ENCODE measurements at regions not wholly inside any gene's neighbourhood (a gene's known extent, or its start where the extent isn't known, plus 50 kb on each side); places are given as distances from the start of the nearest gene placed in this dataset.

DNA sequence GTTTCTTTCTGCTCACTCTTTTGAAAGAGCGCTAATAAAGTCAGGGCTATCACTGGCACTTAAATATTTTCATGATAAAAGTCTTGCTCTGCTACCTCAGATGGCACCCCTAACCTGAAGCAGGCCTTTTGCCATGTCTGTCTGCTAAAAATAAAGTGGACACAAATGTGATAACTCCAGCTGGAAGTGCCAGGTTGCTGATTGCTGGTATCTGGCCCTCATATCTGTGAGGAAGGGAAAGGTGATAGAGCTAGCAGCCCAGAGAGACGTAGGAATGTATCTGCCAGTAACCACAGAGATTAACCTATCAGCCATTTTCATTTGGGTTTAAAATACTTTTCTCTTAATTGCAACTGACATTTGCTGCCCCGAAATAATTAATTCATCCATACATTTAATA lies 127.9 kb downstream of the GRIN2B start:
- no peak for DNase-seq (ENCODE audit: extremely low spot score)
- POLR2A ChIA-PET: no interaction called here
- TF ChIP-seq CTBP1 (IDR thresholded peaks at IDR 0.05; ENCODE audit: borderline replicate concordance): no peak
- TF ChIP-seq TARDBP (IDR thresholded peaks at IDR 0.05): no peak
- no peak for TF ChIP-seq L3MBTL2 (conservative IDR thresholded peaks at IDR 0.05)
- TF ChIP-seq FOXA1 (IDR thresholded peaks at IDR 0.05): no peak
- CTCF ChIA-PET: no interaction called here

DNA sequence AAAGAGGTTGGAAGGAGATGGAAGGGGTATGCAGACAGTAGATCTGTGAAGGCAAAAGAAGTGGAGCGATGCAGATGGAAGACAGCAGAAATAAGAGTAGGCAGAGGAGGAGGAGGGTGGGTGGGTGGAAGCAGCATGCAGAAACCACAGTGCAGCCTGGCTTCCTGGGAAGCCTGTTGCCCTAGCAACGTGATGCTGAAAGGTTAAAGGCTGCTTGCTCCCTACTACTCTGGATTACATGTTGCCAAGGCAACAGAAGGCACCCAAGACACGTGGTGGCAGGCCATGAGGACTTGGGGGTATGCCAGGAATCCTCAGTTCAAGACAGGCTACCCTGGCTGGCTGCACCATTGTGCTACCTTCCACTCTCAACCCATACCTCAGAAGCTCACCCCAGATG lies 129.6 kb downstream of the GRIN2B start:
- ChIA-PET CTCF (interaction anchor here (1.0 kb wide), 1 partner anchor 13 kb away, joined by 3 read pairs; no protein-coding TSS in a partner anchor), POLR2A (no interaction called here)
- no peak for TF ChIP-seq CTBP1 (IDR thresholded peaks at IDR 0.05; ENCODE audit: borderline replicate concordance)

DNA sequence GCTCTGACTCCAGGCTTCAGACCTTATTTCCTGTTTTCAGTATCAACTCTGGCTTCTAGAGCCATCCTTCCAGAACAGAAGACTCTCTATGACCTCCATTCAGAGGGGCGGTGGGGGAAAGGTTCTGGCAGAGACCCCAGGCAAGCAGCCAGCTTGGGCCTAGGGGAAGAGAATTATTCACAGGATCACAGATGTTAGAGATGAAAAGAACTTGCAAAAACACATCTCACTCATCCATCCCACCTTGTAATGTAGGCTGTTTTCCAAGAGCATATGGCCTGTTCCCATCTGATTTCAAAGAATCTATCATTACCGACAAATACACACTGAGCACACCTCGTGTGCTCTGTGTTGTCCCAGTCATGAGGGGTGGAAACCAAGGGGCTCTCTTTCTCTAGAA lies 131.9 kb downstream of the GRIN2B start:
- CTCF ChIA-PET: interaction anchor here (2.1 kb wide), 1 partner anchor 15 kb away, joined by 6 read pairs; no protein-coding TSS in a partner anchor
- POLR2A ChIA-PET: no interaction called here
- no peak for TF ChIP-seq NFRKB (IDR thresholded peaks at IDR 0.05)
- TF ChIP-seq FOXM1 (IDR thresholded peaks at IDR 0.05; ENCODE audit: borderline replicate concordance): no peak
- TF ChIP-seq BHLHE40 (IDR thresholded peaks at IDR 0.05; ENCODE audit: borderline replicate concordance): no peak
- no peak for TF ChIP-seq SP1 (IDR thresholded peaks at IDR 0.05)
- TF ChIP-seq LEF1 (IDR thresholded peaks at IDR 0.05; ENCODE audit: borderline replicate concordance): no peak
- DNase-seq (ENCODE audit: extremely low spot score): no peak

More for the DNA sequence above, 129.6 kb downstream of the GRIN2B start:
- DNase-seq (ENCODE audit: extremely low spot score): no peak

DNA sequence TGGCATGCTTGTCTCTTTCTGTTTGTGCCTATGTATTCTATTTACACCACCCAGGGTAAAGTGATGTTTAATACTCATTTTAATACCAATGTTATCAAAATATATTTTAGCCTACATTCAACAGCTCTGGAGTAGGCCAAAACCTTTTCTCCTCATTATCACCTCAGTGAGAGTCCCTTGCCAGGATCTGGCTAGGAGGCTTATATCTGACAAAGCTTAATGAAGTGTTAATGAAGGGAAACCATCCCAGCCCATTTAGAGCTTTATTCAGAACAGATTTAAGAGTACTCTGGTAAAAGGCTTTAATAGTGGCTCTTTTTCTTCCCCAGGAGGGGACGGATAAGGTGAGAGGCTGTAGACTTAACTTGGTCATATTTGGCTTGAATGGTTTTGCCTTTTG lies 137.6 kb downstream of the GRIN2B start:
- no peak for TF ChIP-seq TARDBP (IDR thresholded peaks at IDR 0.05)
- no peak for TF ChIP-seq HDGF (IDR thresholded peaks at IDR 0.05; ENCODE audit: borderline replicate concordance)
- no peak for TF ChIP-seq BHLHE40 (IDR thresholded peaks at IDR 0.05; ENCODE audit: borderline replicate concordance)
- TF ChIP-seq NFRKB (IDR thresholded peaks at IDR 0.05): no peak
- ChIA-PET POLR2A (no interaction called here), CTCF (no interaction called here)
- no peak for DNase-seq (ENCODE audit: extremely low spot score)

DNA sequence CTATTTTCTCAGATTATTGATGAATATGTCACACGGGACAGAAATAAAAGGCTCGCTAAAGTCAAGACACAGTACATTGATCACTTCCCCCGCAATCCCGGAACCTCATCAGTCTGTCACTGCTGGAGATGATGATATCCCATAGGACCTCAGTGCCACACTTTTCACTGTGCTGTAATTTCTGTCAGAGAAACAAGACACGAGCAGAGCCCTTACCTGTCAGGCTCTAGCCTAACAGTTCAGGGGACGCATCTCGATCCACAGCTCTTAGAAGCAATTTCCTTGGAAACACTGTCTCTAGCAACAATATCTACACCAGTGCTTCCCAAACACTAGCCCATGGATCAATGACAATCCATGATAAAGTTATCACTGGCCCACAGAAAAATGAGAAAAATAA lies 140.0 kb downstream of the GRIN2B start:
- ChIA-PET POLR2A (no interaction called here), CTCF (no interaction called here)
- no peak for DNase-seq (ENCODE audit: extremely low spot score)
- TF ChIP-seq ELF4 (IDR thresholded peaks at IDR 0.05) (no peak), ARNT (IDR thresholded peaks at IDR 0.05) (no peak), FOXA1 (IDR thresholded peaks at IDR 0.05) (no peak), FOXM1 (IDR thresholded peaks at IDR 0.05; ENCODE audit: borderline replicate concordance) (no peak), NFRKB (IDR thresholded peaks at IDR 0.05) (no peak), SUZ12 (IDR thresholded peaks at IDR 0.05) (no peak), FOXK2 (IDR thresholded peaks at IDR 0.05) (no peak), TARDBP (IDR thresholded peaks at IDR 0.05) (no peak), ZNF384 (IDR thresholded peaks at IDR 0.05) (no peak), CTBP1 (IDR thresholded peaks at IDR 0.05; ENCODE audit: borderline replicate concordance) (no peak), BHLHE40 (IDR thresholded peaks at IDR 0.05; ENCODE audit: borderline replicate concordance) (no peak), SP1 (IDR thresholded peaks at IDR 0.05) (no peak), HDGF (IDR thresholded peaks at IDR 0.05; ENCODE audit: borderline replicate concordance) (no peak), LEF1 (IDR thresholded peaks at IDR 0.05; ENCODE audit: borderline replicate concordance) (no peak), L3MBTL2 (conservative IDR thresholded peaks at IDR 0.05) (no peak)
- TF ChIP-seq, protein P1, sequence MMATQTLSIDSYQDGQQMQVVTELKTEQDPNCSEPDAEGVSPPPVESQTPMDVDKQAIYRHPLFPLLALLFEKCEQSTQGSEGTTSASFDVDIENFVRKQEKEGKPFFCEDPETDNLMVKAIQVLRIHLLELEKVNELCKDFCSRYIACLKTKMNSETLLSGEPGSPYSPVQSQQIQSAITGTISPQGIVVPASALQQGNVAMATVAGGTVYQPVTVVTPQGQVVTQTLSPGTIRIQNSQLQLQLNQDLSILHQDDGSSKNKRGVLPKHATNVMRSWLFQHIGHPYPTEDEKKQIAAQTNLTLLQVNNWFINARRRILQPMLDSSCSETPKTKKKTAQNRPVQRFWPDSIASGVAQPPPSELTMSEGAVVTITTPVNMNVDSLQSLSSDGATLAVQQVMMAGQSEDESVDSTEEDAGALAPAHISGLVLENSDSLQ (IDR thresholded peaks at IDR 0.05): no peak

DNA sequence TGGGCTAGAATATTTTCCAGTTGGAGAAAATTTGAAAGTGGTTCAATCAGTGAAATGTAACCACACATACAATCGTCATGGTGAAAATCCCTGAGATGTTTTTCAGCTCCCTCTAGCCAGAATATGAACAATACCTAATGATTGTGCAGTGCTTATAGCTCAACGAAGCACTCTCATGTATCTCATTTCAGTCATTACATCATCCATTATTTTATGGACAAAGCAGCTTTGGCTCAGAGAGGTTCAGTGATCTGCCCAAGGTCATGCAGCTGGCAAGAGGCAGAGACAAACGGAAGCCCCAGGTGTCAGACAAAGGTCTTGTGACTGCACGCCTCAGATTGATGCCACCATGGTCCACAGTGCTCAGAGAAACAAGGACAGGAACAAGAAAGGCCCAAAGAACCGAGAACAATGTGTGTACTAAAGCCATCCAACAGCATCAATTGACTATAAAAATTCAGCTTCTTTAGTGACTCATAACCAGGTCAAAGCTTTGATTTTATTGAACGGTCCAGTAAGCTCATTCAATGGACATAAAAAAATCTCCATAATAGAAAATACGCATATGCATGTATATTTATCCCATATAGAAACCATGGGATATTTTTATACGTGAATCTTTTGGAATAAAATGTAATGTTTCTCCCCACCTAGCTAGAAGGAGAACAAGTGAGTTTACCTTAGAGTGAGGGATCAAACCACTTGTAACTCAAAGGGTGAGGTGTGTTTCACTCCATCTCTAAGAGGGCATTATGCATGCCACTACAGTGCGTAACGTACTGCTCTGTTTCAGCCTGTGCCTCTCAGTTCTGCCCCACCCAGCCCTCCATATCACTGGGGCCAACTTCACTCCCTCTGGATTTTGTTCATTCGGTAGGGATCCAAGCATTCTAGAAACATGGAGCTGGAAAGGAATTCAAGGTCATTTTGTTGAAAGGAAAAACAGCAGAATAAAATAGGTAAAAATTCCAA lies 141.8 kb downstream of the GRIN2B start:
- ChIA-PET CTCF (interaction anchor here (0.8 kb wide), 1 partner anchor 24 kb away, joined by 4 read pairs; no protein-coding TSS in a partner anchor), POLR2A (no interaction called here)
- TF ChIP-seq SUZ12 (IDR thresholded peaks at IDR 0.05): no peak
- no peak for TF ChIP-seq FOXK2 (IDR thresholded peaks at IDR 0.05)
- no peak for TF ChIP-seq FOXM1 (IDR thresholded peaks at IDR 0.05; ENCODE audit: borderline replicate concordance)
- no peak for TF ChIP-seq LEF1 (IDR thresholded peaks at IDR 0.05; ENCODE audit: borderline replicate concordance)
- no peak for TF ChIP-seq L3MBTL2 (conservative IDR thresholded peaks at IDR 0.05)
- no peak for TF ChIP-seq CTBP1 (IDR thresholded peaks at IDR 0.05; ENCODE audit: borderline replicate concordance)
- TF ChIP-seq NFRKB (IDR thresholded peaks at IDR 0.05): no peak
- TF ChIP-seq ARNT (IDR thresholded peaks at IDR 0.05): no peak
- TF ChIP-seq, protein P1 (IDR thresholded peaks at IDR 0.05): no peak
- TF ChIP-seq BHLHE40 (IDR thresholded peaks at IDR 0.05; ENCODE audit: borderline replicate concordance): no peak
- DNase-seq (ENCODE audit: extremely low spot score): no peak

DNA sequence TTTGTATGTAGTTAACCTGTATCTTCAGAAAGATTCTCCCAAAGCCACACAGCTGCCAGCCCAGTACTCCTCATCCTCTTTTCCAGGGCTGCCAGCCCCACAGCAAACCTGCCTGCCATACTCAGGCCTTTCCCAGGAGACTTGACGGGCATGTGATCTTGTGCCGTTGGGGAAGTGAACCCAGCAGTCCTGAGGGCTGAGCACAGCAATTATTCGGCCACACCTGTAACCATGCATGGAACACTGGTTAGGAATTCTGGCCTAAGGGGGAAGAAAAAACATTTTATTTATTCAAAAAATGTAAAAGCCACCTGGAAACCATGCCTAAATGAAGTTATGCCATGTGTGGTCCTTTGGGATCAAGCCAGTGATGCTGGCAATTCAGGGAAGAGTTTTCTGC lies 145.3 kb downstream of the GRIN2B start:
- DNase-seq (ENCODE audit: extremely low spot score): no peak
- TF ChIP-seq BHLHE40 (IDR thresholded peaks at IDR 0.05; ENCODE audit: borderline replicate concordance) (no peak), ARNT (IDR thresholded peaks at IDR 0.05) (no peak)
- ChIA-PET CTCF (no interaction called here), POLR2A (no interaction called here)

All from HEK293T (cell line).